Spleen (tissue), 11 donors: ENCODE measurements at regions not wholly inside any gene's neighbourhood (a gene's known extent, or its start where the extent isn't known, plus 50 kb on each side); places are given as distances from the start of the nearest gene placed in this dataset.

ENCODE experiments used
- DNase-seq: peaks from one replicate; pipeline ENCODE4 v3.0.0-alpha.2; 2020
- H3K27ac ChIP-seq, 8 donors: fragments of 200-600 bp; sonication (generic) in 7 of 8; 1 replicate in 4 of 8; 2 replicates in 4 of 8; pipeline versions ENCODE4 v1.5.0 to v1.8.0; 2016 to 2021; ENCODE audit warnings: inconsistent platforms in 4 of 8, mild to moderate bottlenecking in 4 of 8, moderate library complexity in 1 of 8
- H3K27me3 ChIP-seq, 7 donors: fragments of 200-600 bp; sonication (generic) in 6 of 7; replicated peaks in 1 of 7; 1 replicate in 4 of 7; 2 replicates in 3 of 7; pipeline versions ENCODE4 v1.5.0 to v1.8.0; 2016 to 2021; ENCODE audit warnings: inconsistent platforms in 3 of 7, mild to moderate bottlenecking in 1 of 7
- H3K36me3 ChIP-seq, 6 donors: fragments of 200-600 bp; sonication (generic) in 5 of 6; 1 replicate in 4 of 6; 2 replicates in 2 of 6; pipeline versions ENCODE4 v1.5.0 to v1.8.0; 2016 to 2021; ENCODE audit warnings: inconsistent platforms in 2 of 6
- H3K4me1 ChIP-seq, 6 donors: fragments of 200-600 bp; sonication (generic) in 5 of 6; 1 replicate in 3 of 6; 2 replicates in 3 of 6; pipeline versions ENCODE4 v1.5.0 to v1.8.0; 2016 to 2021; ENCODE audit warnings: inconsistent platforms in 3 of 6
- H3K4me3 ChIP-seq, 8 donors: fragments of 200-600 bp; sonication (generic) in 7 of 8; 1 replicate in 4 of 8; 2 replicates in 4 of 8; pipeline versions ENCODE4 v1.5.0 to v1.8.0; 2016 to 2021; ENCODE audit warnings: inconsistent platforms in 4 of 8, mild to moderate bottlenecking in 4 of 8, moderate library complexity in 2 of 8
- H3K9me3 ChIP-seq, 8 donors: fragments of 200-600 bp; sonication (generic) in 7 of 8; 1 replicate in 4 of 8; 2 replicates in 4 of 8; pipeline versions ENCODE4 v1.5.0 to v1.8.0; 2016 to 2021; ENCODE audit warnings: inconsistent platforms in 4 of 8
- POLR2A ChIP-seq, 3 donors: fragments of 450-650 bp; IDR thresholded peaks; one replicate each; pipeline ENCODE4 v1.5.1; 2017; ENCODE audit warnings: antibody characterized with exemption in 3 of 3, mild to moderate bottlenecking in 1 of 3
- POLR2AphosphoS5 ChIP-seq, 3 donors: sonication (generic); formaldehyde crosslinking; IDR thresholded peaks; one replicate each; pipeline ENCODE4 v1.5.1; 2017; ENCODE audit warnings: antibody characterized with exemption in 3 of 3
- WGBS, 5 donors: extraction: QIAGEN DNeasy Blood & Tissue Kit in 3 of 5; methylation state at CpG; one replicate each; pipeline versions ENCODE4 v1.1.5 to v1.1.7; 2013 to 2018; 5-methylcytosine and 5-hydroxymethylcytosine counted together
- intact Hi-C: fragments of 100-400 bp; cut with DNase I; formaldehyde crosslinking; loops from one replicate; pipeline ENCODE4 v1.15.0; 2023; ENCODE audit warnings: low total_unique reads
- TF ChIP-seq, protein P1 (sequence below), 11 experiments: fragments of 200-600 bp in 7 of 11; fragments of 450-650 bp in 4 of 11; sonication (generic) in 4 of 11; IDR thresholded peaks in 8 of 11; conservative IDR thresholded peaks in 3 of 11; 1 replicate in 7 of 11; 2 replicates in 4 of 11; pipeline versions ENCODE4 v1.4.0 to v1.8.0; 2016 to 2021; ENCODE audit warnings: antibody characterized with exemption in 11 of 11, inconsistent platforms in 4 of 11, mild to moderate bottlenecking in 1 of 11
- donor health status: healthy with polysubstance abuse.
- donor health status: DM: no; HTN: no; CAD: no; lungs with moderate emphysema.
- donor health status: DM: no; HTN: no; CAD: no.
- donor health status: Bipolar disorder and iron deficiency.
- donor health status: healthy.
- donor health status: DM: no; HTN: no; CAD: no.
- donor health status: DM: yes; HTN: yes; CAD: no.

DNA sequence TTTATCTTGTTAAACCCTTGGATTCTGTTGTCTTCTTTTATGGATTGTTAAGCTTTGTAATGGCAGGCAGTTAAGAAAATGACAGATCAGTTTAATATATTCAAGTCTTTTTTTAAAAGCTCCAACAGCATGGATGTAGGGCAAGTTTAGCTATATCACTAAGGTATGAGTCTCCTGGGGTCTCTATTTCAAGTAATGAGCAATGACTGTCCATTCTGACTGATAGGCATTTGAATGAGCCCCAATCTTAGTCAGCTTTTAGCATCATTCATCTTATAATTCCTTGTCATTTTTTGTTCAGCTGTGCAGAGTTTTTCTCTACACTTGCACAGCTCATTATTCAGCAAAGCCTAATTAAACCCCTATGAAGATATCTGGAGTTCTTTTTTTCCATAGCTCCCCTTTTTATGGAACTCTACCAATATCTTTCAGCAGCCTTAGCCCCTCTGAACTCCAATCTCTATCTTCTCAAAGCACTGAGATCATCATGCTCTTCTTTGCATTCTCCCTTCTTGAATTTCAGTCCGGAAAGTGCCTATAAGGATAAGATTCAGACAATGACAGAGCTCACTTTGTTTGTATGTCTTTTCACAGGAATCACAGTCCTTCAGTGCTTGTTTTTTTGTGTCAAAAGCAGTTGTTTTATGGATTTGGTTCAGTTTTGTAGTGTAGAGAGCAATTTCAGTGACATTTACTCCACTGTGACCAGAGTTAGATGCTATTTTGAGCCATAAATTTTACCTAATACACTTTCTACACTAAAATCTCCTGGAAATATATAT lies 97.2 kb upstream of the DOK5 start:
- Histone ChIP-seq H3K4me1 (no peaks in the 10 kb centered on the region), H3K4me3 (no peak overlapping the region), H3K36me3 (no peaks in the 10 kb centered on the region), H3K27me3 (peaks cover 0 to 11% (median 0%) of the 10 kb centered on the region in 7 donors), H3K27ac (no peak overlapping the region), H3K9me3 (no peaks in the 10 kb centered on the region)
- TF ChIP-seq, protein P1, sequence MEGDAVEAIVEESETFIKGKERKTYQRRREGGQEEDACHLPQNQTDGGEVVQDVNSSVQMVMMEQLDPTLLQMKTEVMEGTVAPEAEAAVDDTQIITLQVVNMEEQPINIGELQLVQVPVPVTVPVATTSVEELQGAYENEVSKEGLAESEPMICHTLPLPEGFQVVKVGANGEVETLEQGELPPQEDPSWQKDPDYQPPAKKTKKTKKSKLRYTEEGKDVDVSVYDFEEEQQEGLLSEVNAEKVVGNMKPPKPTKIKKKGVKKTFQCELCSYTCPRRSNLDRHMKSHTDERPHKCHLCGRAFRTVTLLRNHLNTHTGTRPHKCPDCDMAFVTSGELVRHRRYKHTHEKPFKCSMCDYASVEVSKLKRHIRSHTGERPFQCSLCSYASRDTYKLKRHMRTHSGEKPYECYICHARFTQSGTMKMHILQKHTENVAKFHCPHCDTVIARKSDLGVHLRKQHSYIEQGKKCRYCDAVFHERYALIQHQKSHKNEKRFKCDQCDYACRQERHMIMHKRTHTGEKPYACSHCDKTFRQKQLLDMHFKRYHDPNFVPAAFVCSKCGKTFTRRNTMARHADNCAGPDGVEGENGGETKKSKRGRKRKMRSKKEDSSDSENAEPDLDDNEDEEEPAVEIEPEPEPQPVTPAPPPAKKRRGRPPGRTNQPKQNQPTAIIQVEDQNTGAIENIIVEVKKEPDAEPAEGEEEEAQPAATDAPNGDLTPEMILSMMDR (IDR thresholded peaks at IDR 0.05 in 8 of 11, conservative IDR thresholded peaks at IDR 0.05 in 3 of 11): no peak
- no peak for TF ChIP-seq POLR2A (IDR thresholded peaks at IDR 0.05)
- TF ChIP-seq POLR2AphosphoS5 (IDR thresholded peaks at IDR 0.05): no peak
- 77 to 88% (median 85%) methylated on average over 1 of the region's 1 CpG for WGBS, 5 donors
- intact Hi-C loops: no loop called here
- no peak for DNase-seq

DNA sequence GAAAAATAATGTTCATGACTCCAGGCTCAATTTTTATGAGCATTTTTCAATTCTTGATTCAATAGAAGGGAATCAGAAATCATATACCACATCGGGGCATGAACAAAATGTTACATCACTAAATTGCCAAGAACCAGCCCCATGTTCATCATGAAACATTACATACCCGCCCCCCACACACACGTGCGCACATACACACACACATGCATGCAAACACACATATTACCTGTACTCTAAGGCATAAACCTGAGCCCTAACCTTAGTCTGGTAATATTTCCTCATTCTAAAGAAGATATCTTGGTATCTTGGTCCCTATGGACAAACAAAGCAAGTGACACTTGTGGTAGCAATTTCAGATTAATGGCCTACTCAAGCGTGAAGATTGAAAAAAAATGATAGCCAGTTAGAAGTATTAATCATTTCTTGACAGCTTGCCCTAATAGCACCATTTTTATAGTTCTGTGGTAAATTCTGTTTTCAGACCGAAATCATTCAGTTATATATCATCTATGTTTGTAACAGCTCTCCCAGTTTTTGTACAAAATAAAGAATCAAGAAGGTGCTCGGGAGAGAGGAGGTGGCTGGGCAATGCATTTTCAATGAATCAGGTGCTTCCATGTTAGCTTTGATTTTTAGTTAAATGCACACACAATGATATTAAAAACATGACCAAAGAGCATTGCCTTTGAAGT lies 95.4 kb upstream of the DOK5 start:
- no peaks in the 10 kb centered on the region for H3K36me3 ChIP-seq
- H3K4me3 ChIP-seq: no peak overlapping the region
- peaks cover 0 to 13% (median 0%) of the 10 kb centered on the region in 7 donors for H3K27me3 ChIP-seq
- TF ChIP-seq POLR2AphosphoS5 (IDR thresholded peaks at IDR 0.05) (no peak), POLR2A (IDR thresholded peaks at IDR 0.05) (no peak)
- TF ChIP-seq, protein P1 (IDR thresholded peaks at IDR 0.05 in 8 of 11, conservative IDR thresholded peaks at IDR 0.05 in 3 of 11): no peak
- DNase-seq: no peak
- H3K4me1 ChIP-seq: no peaks in the 10 kb centered on the region
- no peaks in the 10 kb centered on the region for H3K9me3 ChIP-seq
- WGBS, 5 donors: 71 to 82% (median 76%) methylated on average over 7 of the region's 7 CpGs
- H3K27ac ChIP-seq: no peak overlapping the region
- intact Hi-C loops: no loop called here

DNA sequence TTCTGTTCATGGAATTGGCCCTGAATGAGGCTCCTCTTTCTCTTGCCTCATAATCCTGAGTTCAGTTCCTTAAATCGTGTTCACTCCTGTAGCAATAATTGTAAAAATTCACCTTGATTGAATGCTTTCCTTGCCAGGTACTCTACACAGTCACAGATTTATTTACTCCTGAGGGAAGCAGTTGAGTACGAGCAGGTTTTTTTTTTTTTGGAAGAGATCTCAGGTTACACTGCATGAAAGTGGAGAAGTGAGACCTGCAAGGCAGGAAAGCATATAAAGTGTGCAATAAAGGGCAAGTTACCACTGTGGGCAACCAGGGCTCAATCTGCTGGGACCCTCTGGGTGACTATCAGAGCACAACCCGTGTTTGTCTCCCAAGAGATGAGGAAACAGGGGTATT lies 93.0 kb upstream of the DOK5 start:
- TF ChIP-seq, protein P1 (IDR thresholded peaks at IDR 0.05 in 8 of 11, conservative IDR thresholded peaks at IDR 0.05 in 3 of 11): no peak
- TF ChIP-seq POLR2AphosphoS5 (IDR thresholded peaks at IDR 0.05): no peak
- no peak for TF ChIP-seq POLR2A (IDR thresholded peaks at IDR 0.05)
- Histone ChIP-seq H3K4me3 (no peak overlapping the region), H3K9me3 (no peaks in the 10 kb centered on the region), H3K4me1 (no peaks in the 10 kb centered on the region), H3K27me3 (peaks cover 0 to 13% (median 0%) of the 10 kb centered on the region in 7 donors), H3K36me3 (no peaks in the 10 kb centered on the region), H3K27ac (no peak overlapping the region)
- DNase-seq: no peak
- intact Hi-C loops: no loop called here
- WGBS, 5 donors: 31 to 49% (median 43%) methylated on average over 3 of the region's 3 CpGs

DNA sequence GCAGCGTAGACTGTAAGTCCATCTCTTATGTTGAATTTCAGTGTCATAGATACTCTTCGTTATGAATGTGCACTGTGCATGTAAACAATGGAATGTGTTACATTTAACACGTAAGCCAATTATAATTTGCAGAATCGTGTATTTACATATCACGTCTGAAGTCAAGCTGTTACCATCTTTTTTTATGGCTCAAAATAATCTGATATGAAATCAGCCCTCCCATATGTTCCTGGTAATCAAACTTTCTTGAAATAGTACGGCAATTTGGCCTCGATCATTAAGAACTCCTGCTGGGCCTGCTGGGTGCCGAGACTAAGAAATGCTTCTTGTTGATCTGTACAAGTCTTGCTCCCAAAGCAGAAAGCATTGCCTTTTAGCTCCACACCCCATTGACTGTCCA lies 89.6 kb upstream of the DOK5 start:
- no peaks in the 10 kb centered on the region for H3K4me1 ChIP-seq
- intact Hi-C loops: no loop called here
- WGBS, 5 donors: 83 to 89% (median 86%) methylated on average over 8 of the region's 8 CpGs
- H3K27me3 ChIP-seq: peaks cover 0 to 12% (median 0%) of the 10 kb centered on the region in 7 donors
- H3K27ac ChIP-seq: no peak overlapping the region
- no peak for TF ChIP-seq POLR2A (IDR thresholded peaks at IDR 0.05)
- TF ChIP-seq, protein P1 (IDR thresholded peaks at IDR 0.05 in 8 of 11, conservative IDR thresholded peaks at IDR 0.05 in 3 of 11): no peak
- no peak for TF ChIP-seq POLR2AphosphoS5 (IDR thresholded peaks at IDR 0.05)
- no peaks in the 10 kb centered on the region for H3K9me3 ChIP-seq
- no peaks in the 10 kb centered on the region for H3K36me3 ChIP-seq
- H3K4me3 ChIP-seq: no peak overlapping the region
- no peak for DNase-seq
